SK-N-SH (cell line): ENCODE measurements at regions not wholly inside any gene's neighbourhood (a gene's known extent, or its start where the extent isn't known, plus 50 kb on each side); places are given as distances from the start of the nearest gene placed in this dataset.

Experiments
- CTCF ChIA-PET: fragments of 300-600, 350-600 bp; formaldehyde crosslinking; extraction: SDS; loops from one replicate; lab custom pipeline; 2021; lab: Yijun Ruan, JAX
- POLR2A ChIA-PET: fragments of 350-600 bp; sonication (Branson Sonifier 250); formaldehyde crosslinking; extraction: SDS; loops from one replicate; lab custom pipeline; 2020; ENCODE audit warnings: antibody characterized with exemption, inconsistent platforms; lab: Yijun Ruan, JAX
- DNase-seq: peaks from one replicate; pipeline ENCODE4 v3.0.0; 2012
- H2AFZ ChIP-seq: fragments of 200-600 bp; sonication (generic); 2 replicates; pipeline ENCODE4 v1.8.1; 2016; ENCODE audit warnings: antibody characterized with exemption, mild to moderate bottlenecking, low read depth
- H3F3A ChIP-seq: fragments of 200-600 bp; sonication (generic); replicated peaks from 2 replicates; pipeline ENCODE3; 2016; ENCODE audit warnings: antibody characterized with exemption, mild to moderate bottlenecking; ENCODE audit not compliant: insufficient read depth
- H3K27ac ChIP-seq, 2 experiments: fragments of 200-500 bp in 1 of 2; fragments of 200-600 bp in 1 of 2; sonication (Bioruptor generic) in 1 of 2; sonication (generic), shearing (Covaris generic) in 1 of 2; 2 replicates each; pipeline versions ENCODE4 v1.5.1 to v1.6.1; 2014 to 2016; ENCODE audit warnings: low read depth in 2 of 2, inconsistent platforms in 1 of 2, low read length in 1 of 2, mild to moderate bottlenecking in 1 of 2, mixed read lengths in 1 of 2
- H3K27me3 ChIP-seq: fragments of 200-600 bp; sonication (generic), shearing (Covaris generic); 2 replicates; pipeline ENCODE4 v1.6.1; 2016; ENCODE audit warnings: mixed run types; ENCODE audit not compliant: insufficient read depth
- H3K36me3 ChIP-seq, 2 experiments: fragments of 200-500 bp in 1 of 2; fragments of 200-600 bp in 1 of 2; sonication (Bioruptor generic) in 1 of 2; sonication (generic) in 1 of 2; replicated peaks in 1 of 2; 2 replicates each; pipeline versions ENCODE3 to v1.5.1; 2014 to 2016; ENCODE audit warnings: low read length in 1 of 2, mild to moderate bottlenecking in 1 of 2; ENCODE audit not compliant: insufficient read depth in 2 of 2, control insufficient read depth in 1 of 2
- H3K4me1 ChIP-seq, 2 experiments: fragments of 200-500 bp in 1 of 2; fragments of 200-600 bp in 1 of 2; sonication (Bioruptor generic) in 1 of 2; sonication (generic), shearing (Covaris generic) in 1 of 2; 2 replicates each; pipeline versions ENCODE4 v1.5.1 to v1.6.1; 2014 to 2016; ENCODE audit warnings: low read depth in 1 of 2, low read length in 1 of 2, mixed run types in 1 of 2; ENCODE audit not compliant: insufficient read depth in 2 of 2, control insufficient read depth in 1 of 2
- H3K4me2 ChIP-seq: fragments of 200-600 bp; sonication (generic), shearing (Covaris generic); 2 replicates; pipeline ENCODE4 v1.6.1; 2017; ENCODE audit warnings: mixed run types
- H3K4me3 ChIP-seq, 2 experiments: fragments of 200-500 bp in 1 of 2; fragments of 200-600 bp in 1 of 2; sonication (Bioruptor generic) in 1 of 2; sonication (generic), shearing (Covaris generic) in 1 of 2; 2 replicates each; pipeline versions ENCODE4 v1.5.1 to v1.8.1; 2014 to 2016; ENCODE audit warnings: low read depth in 2 of 2, inconsistent platforms in 1 of 2, low read length in 1 of 2, mild to moderate bottlenecking in 1 of 2, mixed read lengths in 1 of 2, moderate library complexity in 1 of 2
- H3K79me2 ChIP-seq: fragments of 200-600 bp; sonication (generic); 2 replicates; pipeline ENCODE4 v1.8.1; 2017; ENCODE audit warnings: mild to moderate bottlenecking; ENCODE audit not compliant: insufficient read depth
- H3K9ac ChIP-seq: fragments of 200-600 bp; sonication (generic); 2 replicates; pipeline ENCODE4 v1.6.1; 2017; ENCODE audit warnings: mixed run types
- H3K9me2 ChIP-seq: fragments of 200-600 bp; sonication (generic); 2 replicates; pipeline ENCODE4 v1.6.1; 2017; ENCODE audit warnings: mixed run types
- H3K9me3 ChIP-seq: fragments of 200-600 bp; sonication (generic); 2 replicates; pipeline ENCODE4 v1.6.1; 2017; ENCODE audit warnings: mixed run types, mild to moderate bottlenecking, moderate library complexity
- H4K20me1 ChIP-seq: fragments of 200-600 bp; sonication (generic); 2 replicates; pipeline ENCODE4 v1.6.1; 2017; ENCODE audit warnings: mild to moderate bottlenecking, mixed run types; ENCODE audit not compliant: insufficient read depth
- ELF1 ChIP-seq: IDR thresholded peaks from 2 replicates; pipeline ENCODE4 v1.4.0; 2012
- FOSL2 ChIP-seq: IDR thresholded peaks from 2 replicates; pipeline ENCODE4 v1.4.0; 2012; ENCODE audit warnings: low read depth, mild to moderate bottlenecking, moderate library complexity, borderline replicate concordance
- FOXJ3 ChIP-seq: sonication (generic); formaldehyde crosslinking; IDR thresholded peaks from 2 replicates; pipeline ENCODE4 v1.5.1; 2020; ENCODE audit warnings: mild to moderate bottlenecking, missing genetic modification reagents
- FOXM1 ChIP-seq: IDR thresholded peaks from 2 replicates; pipeline ENCODE4 v1.4.0; 2012; ENCODE audit warnings: low read depth, mild to moderate bottlenecking
- GATA2 ChIP-seq: sonication (generic); formaldehyde crosslinking; IDR thresholded peaks from 2 replicates; pipeline ENCODE4 v1.5.0; 2020; ENCODE audit warnings: mild to moderate bottlenecking, missing genetic modification reagents
- JUND ChIP-seq: IDR thresholded peaks from 2 replicates; pipeline ENCODE4 v1.4.0; 2012
- MXI1 ChIP-seq: IDR thresholded peaks from 2 replicates; pipeline ENCODE4 v1.6.1; 2012; ENCODE audit warnings: mild to moderate bottlenecking, low read depth, low read length, improper control_type of control experiment
- NFIC ChIP-seq: IDR thresholded peaks from 2 replicates; pipeline ENCODE4 v1.4.0; 2012; ENCODE audit warnings: borderline replicate concordance
- NRF1 ChIP-seq: IDR thresholded peaks from 2 replicates; pipeline ENCODE4 v1.6.1; 2012; ENCODE audit warnings: low read depth, mild to moderate bottlenecking, low read length
- RAD21 ChIP-seq: IDR thresholded peaks from 2 replicates; pipeline ENCODE4 v1.6.1; 2012; ENCODE audit warnings: mild to moderate bottlenecking, low read length
- RXRA ChIP-seq: IDR thresholded peaks from 2 replicates; pipeline ENCODE4 v1.4.0; 2012; ENCODE audit warnings: low read depth, mild to moderate bottlenecking, borderline replicate concordance
- SMC3 ChIP-seq: IDR thresholded peaks from 2 replicates; pipeline ENCODE4 v1.6.1; 2012; ENCODE audit warnings: low read depth, low read length, improper control_type of control experiment
- TAF1 ChIP-seq: IDR thresholded peaks from 2 replicates; pipeline ENCODE4 v1.6.1; 2012; ENCODE audit warnings: low read depth, mild to moderate bottlenecking, low read length, moderate library complexity, borderline replicate concordance
- TEAD4 ChIP-seq: IDR thresholded peaks from 2 replicates; pipeline ENCODE4 v1.4.0; 2012; ENCODE audit warnings: mild to moderate bottlenecking, borderline replicate concordance; ENCODE audit not compliant: insufficient read depth
- WGBS: methylation state at CpG from one replicate; pipeline ENCODE4 v1.1.6; 2017; ENCODE audit warnings: low lambda C conversion rate; 5-methylcytosine and 5-hydroxymethylcytosine counted together
- TF ChIP-seq, protein P1 (sequence below): IDR thresholded peaks from 2 replicates; pipeline ENCODE4 v1.4.0; 2012; ENCODE audit warnings: low read depth, borderline replicate concordance
- TF ChIP-seq, protein P2 (sequence below): fragments of 200-600 bp; sonication (generic); IDR thresholded peaks from 2 replicates; pipeline ENCODE4 v1.6.1; 2017; ENCODE audit warnings: antibody characterized with exemption, mild to moderate bottlenecking, moderate library complexity
- TF ChIP-seq, protein P3 (sequence below): IDR thresholded peaks from 2 replicates; pipeline ENCODE4 v1.6.1; 2012; ENCODE audit warnings: mild to moderate bottlenecking, low read depth, low read length, moderate library complexity
- TF ChIP-seq, protein P4 (sequence below): fragments of 150-350 bp; IDR thresholded peaks from 2 replicates; pipeline ENCODE4 v1.6.1; 2017; ENCODE audit warnings: antibody characterized with exemption, low read length, low read depth, borderline replicate concordance
- TF ChIP-seq, protein P5 (sequence below): fragments of 150-350 bp; IDR thresholded peaks from 2 replicates; pipeline ENCODE4 v1.6.1; 2016; ENCODE audit warnings: mild to moderate bottlenecking, low read depth, low read length

DNA sequence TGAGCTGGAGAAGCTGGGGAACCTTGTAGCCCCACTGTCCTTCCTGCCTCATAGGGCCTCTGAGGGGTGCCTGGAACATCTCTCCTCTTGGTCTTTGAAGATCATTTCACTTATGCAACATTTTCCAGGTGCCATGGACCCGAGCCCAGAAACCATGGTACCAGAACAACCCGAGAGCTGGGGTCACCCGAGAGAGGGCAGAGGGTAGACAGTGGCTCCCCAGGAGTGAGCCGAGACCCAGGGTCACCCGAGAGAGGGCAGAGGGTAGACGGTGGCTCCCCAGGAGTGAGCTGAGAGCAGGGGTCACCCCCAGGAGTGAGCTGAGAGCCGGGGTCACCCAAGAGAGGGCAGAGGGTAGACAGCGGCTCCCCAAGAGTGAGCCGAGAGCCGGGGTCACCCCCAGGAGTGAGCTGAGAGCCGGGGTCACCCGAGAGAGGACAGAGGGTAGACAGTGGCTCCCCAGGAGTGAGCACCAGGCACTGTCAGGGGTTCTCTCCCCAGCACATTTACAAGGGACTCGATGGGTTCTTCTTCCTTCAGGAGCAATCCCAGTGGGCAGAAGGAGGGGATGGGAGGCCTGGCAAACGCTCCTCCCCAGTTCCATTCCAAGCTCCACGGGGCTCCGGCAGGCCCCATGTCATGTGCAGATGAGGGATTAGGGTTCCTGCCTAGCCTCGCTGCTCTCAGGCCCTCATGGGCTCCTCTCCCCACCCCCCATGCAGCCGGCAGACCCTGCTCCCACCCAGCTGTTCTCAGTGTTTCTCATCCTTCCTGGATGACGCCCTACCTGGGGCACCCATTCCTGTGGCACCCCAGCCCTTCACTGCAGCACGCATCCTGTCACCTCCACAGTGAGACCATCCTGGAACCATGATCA lies 163.5 kb downstream of the RTP5 start (continued):
- TF ChIP-seq, protein P1, sequence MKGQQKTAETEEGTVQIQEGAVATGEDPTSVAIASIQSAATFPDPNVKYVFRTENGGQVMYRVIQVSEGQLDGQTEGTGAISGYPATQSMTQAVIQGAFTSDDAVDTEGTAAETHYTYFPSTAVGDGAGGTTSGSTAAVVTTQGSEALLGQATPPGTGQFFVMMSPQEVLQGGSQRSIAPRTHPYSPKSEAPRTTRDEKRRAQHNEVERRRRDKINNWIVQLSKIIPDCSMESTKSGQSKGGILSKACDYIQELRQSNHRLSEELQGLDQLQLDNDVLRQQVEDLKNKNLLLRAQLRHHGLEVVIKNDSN = no peak
- TF ChIP-seq TAF1 = no peak

DNA sequence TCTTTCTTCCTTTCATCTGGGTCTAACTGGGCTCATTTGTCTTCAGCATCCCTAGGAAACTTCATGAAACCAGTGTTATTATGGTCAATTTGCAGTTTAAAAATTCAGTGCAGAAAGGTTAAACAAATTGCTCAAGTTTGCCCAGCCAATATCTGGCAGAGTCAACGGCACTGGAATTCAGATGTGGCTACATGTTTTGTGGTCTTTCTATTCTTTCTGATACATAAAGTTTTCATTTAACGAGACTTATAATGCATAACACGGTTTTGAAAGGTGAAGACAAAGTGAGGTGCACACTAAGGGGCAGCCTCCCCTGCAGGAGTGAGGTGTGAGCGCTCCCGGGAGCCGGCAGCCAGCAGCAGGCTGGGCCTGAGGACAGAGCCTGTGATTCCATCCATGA lies 164.6 kb downstream of the RTP5 start:
- H3K9me3 ChIP-seq = no peaks in the 10 kb centered on the region
- no peaks in the 10 kb centered on the region for H3K9me2 ChIP-seq
- no peak for DNase-seq
- H3K27ac ChIP-seq = no peak overlapping the region
- H3K4me2 ChIP-seq = no peak overlapping the region
- peaks cover 23% of the 10 kb centered on the region for H3K27me3 ChIP-seq
- no peak overlapping the region for H2AFZ ChIP-seq
- no peaks in the 10 kb centered on the region for H3K4me1 ChIP-seq
- TF ChIP-seq NFIC (no peak), NRF1 (no peak), ELF1 (no peak), FOSL2 (no peak), RAD21 (no peak), JUND (no peak), SMC3 (no peak), GATA2 (CRISPR knock-in tag) (no peak), MXI1 (no peak), RXRA (no peak), TEAD4 (no peak), FOXM1 (no peak), FOXJ3 (CRISPR knock-in tag) (no peak)
- TF ChIP-seq, protein P2, sequence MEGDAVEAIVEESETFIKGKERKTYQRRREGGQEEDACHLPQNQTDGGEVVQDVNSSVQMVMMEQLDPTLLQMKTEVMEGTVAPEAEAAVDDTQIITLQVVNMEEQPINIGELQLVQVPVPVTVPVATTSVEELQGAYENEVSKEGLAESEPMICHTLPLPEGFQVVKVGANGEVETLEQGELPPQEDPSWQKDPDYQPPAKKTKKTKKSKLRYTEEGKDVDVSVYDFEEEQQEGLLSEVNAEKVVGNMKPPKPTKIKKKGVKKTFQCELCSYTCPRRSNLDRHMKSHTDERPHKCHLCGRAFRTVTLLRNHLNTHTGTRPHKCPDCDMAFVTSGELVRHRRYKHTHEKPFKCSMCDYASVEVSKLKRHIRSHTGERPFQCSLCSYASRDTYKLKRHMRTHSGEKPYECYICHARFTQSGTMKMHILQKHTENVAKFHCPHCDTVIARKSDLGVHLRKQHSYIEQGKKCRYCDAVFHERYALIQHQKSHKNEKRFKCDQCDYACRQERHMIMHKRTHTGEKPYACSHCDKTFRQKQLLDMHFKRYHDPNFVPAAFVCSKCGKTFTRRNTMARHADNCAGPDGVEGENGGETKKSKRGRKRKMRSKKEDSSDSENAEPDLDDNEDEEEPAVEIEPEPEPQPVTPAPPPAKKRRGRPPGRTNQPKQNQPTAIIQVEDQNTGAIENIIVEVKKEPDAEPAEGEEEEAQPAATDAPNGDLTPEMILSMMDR = no peak
- TF ChIP-seq, protein P3, sequence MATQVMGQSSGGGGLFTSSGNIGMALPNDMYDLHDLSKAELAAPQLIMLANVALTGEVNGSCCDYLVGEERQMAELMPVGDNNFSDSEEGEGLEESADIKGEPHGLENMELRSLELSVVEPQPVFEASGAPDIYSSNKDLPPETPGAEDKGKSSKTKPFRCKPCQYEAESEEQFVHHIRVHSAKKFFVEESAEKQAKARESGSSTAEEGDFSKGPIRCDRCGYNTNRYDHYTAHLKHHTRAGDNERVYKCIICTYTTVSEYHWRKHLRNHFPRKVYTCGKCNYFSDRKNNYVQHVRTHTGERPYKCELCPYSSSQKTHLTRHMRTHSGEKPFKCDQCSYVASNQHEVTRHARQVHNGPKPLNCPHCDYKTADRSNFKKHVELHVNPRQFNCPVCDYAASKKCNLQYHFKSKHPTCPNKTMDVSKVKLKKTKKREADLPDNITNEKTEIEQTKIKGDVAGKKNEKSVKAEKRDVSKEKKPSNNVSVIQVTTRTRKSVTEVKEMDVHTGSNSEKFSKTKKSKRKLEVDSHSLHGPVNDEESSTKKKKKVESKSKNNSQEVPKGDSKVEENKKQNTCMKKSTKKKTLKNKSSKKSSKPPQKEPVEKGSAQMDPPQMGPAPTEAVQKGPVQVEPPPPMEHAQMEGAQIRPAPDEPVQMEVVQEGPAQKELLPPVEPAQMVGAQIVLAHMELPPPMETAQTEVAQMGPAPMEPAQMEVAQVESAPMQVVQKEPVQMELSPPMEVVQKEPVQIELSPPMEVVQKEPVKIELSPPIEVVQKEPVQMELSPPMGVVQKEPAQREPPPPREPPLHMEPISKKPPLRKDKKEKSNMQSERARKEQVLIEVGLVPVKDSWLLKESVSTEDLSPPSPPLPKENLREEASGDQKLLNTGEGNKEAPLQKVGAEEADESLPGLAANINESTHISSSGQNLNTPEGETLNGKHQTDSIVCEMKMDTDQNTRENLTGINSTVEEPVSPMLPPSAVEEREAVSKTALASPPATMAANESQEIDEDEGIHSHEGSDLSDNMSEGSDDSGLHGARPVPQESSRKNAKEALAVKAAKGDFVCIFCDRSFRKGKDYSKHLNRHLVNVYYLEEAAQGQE = no peak
- TF ChIP-seq, protein P1 = no peak
- TF ChIP-seq, protein P4, sequence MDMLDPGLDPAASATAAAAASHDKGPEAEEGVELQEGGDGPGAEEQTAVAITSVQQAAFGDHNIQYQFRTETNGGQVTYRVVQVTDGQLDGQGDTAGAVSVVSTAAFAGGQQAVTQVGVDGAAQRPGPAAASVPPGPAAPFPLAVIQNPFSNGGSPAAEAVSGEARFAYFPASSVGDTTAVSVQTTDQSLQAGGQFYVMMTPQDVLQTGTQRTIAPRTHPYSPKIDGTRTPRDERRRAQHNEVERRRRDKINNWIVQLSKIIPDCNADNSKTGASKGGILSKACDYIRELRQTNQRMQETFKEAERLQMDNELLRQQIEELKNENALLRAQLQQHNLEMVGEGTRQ = no peak
- TF ChIP-seq, protein P5, sequence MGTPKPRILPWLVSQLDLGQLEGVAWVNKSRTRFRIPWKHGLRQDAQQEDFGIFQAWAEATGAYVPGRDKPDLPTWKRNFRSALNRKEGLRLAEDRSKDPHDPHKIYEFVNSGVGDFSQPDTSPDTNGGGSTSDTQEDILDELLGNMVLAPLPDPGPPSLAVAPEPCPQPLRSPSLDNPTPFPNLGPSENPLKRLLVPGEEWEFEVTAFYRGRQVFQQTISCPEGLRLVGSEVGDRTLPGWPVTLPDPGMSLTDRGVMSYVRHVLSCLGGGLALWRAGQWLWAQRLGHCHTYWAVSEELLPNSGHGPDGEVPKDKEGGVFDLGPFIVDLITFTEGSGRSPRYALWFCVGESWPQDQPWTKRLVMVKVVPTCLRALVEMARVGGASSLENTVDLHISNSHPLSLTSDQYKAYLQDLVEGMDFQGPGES = no peak
- 63% methylated on average over 6 of the region's 6 CpGs for WGBS
- H3K4me3 ChIP-seq = no peak overlapping the region
- H3K79me2 ChIP-seq = no peaks in the 10 kb centered on the region
- ChIA-PET CTCF (no interaction called here), POLR2A (no interaction called here)
- no peaks in the 10 kb centered on the region for H3K36me3 ChIP-seq
- H3F3A ChIP-seq = no peaks in the 10 kb centered on the region
- no peak overlapping the region for H3K9ac ChIP-seq
- no peaks in the 10 kb centered on the region for H4K20me1 ChIP-seq
